ENCODE measurements at regions not wholly inside any gene's neighbourhood (a gene's known extent, or its start where the extent isn't known, plus 50 kb on each side); places are given as distances from the start of the nearest gene placed in this dataset.
"Not testable (repeated sequence)": the region's sequence is repeated elsewhere in the genome, so short reads cannot be mapped to it uniquely, and the experiment has no call there.

GRCh38 chr6:132198040-132198439, 203.2 kb downstream of the MOXD1 start:
- no peak for DNase-seq

DNA sequence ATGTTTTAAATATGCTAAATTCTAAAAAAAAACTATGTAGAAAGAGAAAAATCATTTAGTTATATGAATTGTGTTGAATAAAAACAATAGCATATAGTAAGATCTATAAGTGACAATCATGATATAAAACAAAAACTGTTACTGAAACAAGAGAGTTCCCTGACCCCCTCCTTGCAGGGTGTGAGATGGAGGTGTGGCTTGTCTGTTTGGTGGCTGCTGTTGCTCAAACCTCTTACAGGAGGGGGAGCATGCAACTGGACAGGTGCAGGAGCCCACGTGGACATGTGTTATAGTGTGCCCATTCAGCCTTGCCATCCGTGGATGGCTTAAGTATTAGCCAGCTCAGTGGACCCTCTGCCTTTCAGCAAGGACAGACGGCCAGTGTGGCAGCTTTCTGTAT, 206.7 kb downstream of the MOXD1 start:
- DNase-seq: no peak

DNA sequence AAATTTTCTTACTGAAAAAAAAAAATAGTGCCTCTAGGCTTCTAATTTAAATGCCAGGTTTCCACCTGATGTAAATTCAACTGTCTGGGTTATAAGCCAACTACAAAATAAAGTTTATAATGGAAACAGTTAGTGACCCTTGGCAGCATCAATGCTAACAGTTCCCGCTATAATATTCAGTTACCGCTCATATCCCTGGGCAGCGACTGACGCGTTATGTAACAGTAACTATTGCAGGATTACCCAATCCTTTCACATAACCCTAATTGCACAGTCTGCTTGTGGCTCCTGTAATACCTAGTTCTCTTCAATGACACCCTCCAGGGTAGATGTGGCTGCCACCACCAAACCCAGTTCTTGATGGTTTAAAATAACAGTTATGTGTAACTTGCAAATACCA, 208.6 kb downstream of the MOXD1 start:
- DNase-seq: no peak

DNA sequence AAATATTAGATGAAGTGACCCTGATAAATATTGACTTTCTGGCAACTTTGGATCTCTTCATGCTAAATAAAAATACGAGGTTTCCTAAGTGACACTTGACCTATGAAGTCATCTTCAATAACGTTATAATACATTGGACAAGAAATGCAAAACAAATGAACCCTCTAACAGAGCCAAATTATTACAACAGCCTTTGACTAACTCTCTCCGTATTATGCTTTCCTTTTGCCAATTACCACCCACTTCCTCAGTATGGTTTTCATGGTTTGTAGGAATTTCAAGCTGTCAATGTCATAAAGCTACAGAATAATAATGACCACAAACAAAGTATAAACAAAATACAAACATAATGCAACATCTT, 210.5 kb downstream of the MOXD1 start:
- no peak for DNase-seq

DNA sequence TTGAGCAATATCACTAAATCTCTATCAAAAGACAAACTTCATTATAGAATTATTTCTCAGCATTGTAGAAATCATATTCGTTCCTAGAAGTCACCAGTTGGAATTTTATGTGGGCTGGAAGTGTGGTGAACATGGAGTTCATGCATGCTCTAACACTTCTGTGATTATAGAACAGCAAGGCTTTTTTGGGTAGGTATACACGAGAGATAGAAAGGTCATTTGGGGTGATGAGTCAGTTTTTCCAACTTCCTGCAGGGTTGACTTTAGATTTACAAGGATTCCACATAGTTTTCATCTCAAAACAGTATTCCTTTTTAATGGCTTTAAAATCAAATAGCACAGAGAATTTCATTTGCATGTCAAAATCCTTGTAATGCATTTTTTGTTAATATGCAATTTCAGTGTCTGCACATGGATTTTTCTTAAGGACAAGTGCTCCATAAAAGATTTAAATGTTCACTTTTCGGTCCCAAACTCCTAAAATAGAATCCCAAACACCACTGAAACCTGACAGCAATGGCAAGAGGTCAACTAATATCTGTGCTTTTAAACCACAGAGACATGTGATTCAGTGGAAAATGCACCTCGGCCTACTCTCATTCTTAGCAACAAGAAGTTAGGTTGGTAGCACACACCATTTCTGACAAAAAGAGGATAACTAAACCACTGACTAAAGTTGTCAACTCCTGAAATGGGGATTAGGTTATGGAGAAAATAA, 211.0 kb downstream of the MOXD1 start:
- DNase-seq: peak; percentile 10

DNA sequence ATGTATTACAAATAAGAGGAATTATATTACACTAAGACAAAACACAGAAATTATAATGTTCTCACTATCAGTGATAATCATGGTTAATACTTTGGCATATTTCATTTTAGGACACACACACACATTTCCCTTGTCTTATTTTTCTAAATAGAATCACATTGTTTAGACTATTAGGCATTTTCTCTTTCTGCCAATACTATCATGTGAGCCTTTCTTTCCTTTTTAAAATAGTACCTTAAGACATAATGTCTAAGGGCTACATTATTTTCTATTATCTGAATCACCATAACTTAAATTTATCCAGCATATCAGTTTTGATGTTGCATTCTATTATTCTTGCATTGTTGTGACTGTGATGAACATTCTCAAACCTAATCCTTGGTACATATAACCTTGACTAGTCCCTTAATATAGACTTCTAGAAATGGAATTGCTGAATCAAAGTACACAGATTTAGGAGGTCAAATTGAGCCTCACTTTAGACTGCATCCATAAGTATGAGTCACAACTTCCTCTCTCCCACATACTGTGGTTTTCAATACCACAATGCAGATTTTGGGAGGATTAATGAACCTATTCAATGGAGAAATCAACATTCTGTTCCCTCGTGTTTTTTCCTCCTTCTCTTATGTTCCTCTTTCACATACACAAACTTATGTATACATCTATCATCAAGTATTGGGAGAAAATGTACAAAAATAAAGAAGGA, 212.6 kb downstream of the MOXD1 start:
- peak; percentile 64 for DNase-seq

GRCh38 chr6:132187816-132188215, 213.5 kb downstream of the MOXD1 start:
- no peak for DNase-seq

DNA sequence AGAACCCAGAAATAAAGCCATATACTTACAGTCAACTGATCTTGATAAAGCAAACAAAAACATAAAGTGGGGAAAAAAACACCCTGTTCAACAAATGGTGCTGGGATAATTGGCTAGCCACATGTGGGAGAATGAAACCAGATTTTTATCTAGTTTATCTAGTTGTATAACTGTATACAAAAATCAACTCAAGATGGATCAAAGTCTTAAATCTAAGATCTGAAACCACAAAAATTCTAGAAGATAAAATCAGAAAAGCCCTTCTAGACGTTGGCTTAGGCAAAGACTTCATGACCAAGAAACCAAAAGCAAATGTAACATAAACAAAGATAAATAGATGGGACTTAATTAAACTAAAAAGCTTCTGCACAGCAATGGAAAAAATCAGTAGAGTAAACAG, 216.3 kb downstream of the MOXD1 start:
- not testable (repeated sequence) for DNase-seq

DNA sequence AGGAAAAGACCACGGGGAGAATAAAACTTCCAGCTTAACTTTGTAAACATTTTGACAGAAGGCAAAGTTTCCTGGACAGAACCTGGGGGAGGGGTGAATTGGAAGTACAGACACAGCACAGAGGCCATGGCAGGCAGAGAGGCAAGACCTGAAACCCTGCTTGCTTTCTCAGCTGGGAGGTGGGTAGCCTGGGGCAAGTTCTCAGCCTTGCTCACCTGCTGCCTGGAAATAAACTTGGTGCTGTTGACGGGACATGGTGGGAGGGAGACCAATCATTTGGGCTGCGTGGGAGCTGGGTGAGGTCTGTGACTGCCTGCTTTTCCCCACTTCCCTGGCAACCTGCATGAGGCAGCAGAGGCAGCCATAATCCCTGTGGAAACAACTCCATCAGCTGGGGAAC, 221.3 kb downstream of the MOXD1 start:
- no peak for DNase-seq

DNA sequence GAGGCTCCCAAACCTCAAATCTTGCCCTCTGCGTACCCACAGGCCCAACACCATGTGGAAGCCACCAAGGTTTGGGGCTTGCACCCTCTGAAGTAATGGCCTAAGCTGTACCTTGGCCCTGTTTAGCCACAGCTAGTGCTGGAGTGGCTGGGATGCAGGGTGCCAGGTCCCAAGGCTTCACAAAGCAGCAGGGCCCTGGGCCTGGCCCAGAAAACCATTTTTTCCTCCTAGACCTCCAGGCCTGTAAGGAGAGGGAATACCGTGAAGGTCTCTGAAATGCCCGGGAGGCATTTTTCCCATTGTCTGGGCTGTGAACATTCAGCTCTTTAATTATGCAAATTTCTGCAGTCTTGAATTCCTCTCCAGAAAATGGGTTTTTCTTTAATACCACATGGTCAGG, 223.7 kb upstream of the CCN2 start:
- no peak for DNase-seq

GRCh38 chr6:132168961-132169360, 217.8 kb upstream of the CCN2 start:
- no peak for DNase-seq

GRCh38 chr6:132167929-132168892, 217.0 kb upstream of the CCN2 start:
- no peak for DNase-seq

DNA sequence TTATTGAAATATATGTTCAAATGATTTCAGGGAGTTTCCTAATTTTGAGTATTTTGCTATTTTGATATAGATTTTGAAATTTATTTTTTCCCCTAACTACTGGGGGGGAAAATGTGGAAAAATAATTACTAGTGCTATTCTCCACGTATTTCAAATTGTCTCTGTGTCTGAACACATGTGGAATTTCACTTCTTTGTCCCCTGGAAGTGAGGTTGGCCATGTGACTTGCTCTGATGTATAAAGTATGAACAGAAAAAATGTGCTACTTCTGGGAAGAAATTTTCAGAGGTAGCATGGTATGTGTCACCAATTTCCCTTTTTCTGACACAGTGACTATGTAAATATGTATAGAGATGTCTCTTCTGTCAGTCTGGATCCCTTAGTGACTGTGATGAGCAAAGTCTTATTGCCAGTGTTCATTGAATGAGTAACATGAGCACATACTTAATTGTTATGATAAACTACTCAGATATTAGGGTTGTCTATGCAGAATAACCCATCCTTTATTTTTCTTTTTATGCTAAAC, 215.4 kb upstream of the CCN2 start:
- no peak for DNase-seq

GRCh38 chr6:132165677-132166076, 214.5 kb upstream of the CCN2 start:
- DNase-seq: no peak

- peak; percentile 64 for DNase-seq
Measured at GRCh38 chr6:132161283-132161682, 210.1 kb upstream of the CCN2 start.

GRCh38 chr6:132153221-132153898, 202.2 kb upstream of the CCN2 start:
- DNase-seq: no peak

DNA sequence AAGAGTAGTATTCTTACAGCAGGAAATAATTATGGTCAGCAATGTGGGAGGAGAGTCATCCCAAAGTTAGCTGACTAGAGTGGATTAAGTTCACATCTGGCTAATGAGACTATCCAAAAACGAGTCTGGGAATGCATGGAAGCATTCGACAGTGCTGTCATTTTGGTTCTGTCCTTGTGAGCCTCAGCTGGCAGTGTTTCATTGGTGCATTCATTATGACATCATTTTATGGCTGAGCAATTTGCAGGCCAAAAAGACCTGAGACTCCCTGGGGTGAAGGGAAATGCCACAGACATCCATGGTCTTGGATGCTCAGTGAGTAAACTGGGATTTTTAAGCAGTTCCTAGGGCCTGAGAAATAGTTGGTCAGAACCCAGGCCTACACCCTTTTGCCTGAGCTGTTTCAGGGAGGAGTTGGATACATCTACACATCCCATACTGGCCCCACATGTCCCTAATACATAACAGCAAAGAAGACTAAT, 196.4 kb upstream of the CCN2 start:
- DNase-seq: no peak

GRCh38 chr6:132144456-132144855, 193.3 kb upstream of the CCN2 start:
- DNase-seq: peak; percentile 48

GRCh38 chr6:132143258-132143657, 192.1 kb upstream of the CCN2 start:
- DNase-seq: no peak

DNA sequence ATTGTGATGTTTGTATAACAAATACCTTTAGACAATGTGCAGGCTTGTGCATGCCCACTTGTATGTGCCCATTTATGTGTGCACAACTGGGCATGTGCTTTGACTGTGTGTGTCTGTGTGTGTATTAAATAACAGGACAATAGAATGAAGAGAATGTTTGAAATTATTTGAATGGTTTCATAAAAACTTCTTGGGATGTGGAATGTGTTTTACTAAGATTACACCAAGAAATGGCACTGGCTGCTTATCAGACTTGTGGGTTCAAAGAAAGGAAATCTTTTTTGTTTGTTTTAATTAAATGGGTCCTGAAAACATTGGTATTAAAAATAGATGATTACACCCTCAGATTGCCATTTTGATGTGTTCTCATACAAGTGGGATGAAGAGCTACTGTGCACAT, 191.6 kb upstream of the CCN2 start:
- no peak for DNase-seq

- no peak for DNase-seq
Measured at GRCh38 chr6:132142308-132142707, 191.1 kb upstream of the CCN2 start.

DNA sequence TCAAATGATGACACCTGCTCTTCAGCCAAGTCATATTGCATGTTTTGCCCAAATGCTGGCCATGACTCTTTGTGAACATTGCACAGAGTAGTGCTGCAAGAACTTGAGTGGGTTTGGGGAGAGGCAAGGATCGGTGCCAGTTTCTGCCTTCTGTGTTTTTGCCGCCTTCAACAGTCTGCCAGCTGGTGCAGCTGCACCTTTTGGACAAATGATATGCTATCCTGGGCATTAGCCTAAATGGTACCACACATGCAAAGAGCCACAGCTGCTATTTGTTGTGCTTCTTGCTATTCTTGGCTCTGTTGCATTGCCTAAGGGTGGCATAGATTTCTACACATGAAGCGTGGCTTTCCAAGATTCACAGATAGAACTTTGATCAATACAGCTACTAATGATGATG, 189.0 kb upstream of the CCN2 start:
- DNase-seq: no peak

DNA sequence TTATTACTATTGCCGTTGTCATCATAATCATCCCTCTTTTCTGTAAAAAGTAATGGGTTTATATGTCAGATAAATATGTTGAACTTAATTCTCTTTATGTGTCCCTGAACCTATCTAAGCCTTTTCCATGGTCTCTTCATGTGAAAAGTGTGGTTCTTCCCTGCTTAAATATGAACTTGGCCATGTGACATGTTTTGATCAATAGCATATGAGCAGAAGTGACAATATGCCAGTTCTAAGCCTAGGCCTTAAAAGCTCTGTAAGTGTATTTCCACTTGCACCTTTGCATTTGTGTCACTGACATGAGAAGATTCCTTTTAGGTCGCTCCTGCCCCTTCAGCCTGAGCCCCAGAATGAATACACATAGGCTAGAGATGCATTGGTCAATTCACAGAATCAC, 188.4 kb upstream of the CCN2 start:
- DNase-seq: no peak
